IPS-18c (cell line): ENCODE measurements at regions not wholly inside any gene's neighbourhood (a gene's known extent, or its start where the extent isn't known, plus 50 kb on each side); places are given as distances from the start of the nearest gene placed in this dataset.

ENCODE experiments used
- H3K4me3 ChIP-seq: 2 replicates; pipeline ENCODE4 v1.7.0; 2013; ENCODE audit warnings: low read depth, mild to moderate bottlenecking, low read length, moderate library complexity; ENCODE audit not compliant: insufficient read depth
- H3K9me3 ChIP-seq: one replicate; pipeline ENCODE4 v1.6.1; 2013; ENCODE audit warnings: mild to moderate bottlenecking, low read length, moderate library complexity; ENCODE audit not compliant: control insufficient read depth, insufficient read depth

GRCh38 chr1:81703391-81703755 lies 97.4 kb upstream of the ADGRL2 start:
- no peaks in the 10 kb centered on the region for H3K9me3 ChIP-seq
- H3K4me3 ChIP-seq, result no peak overlapping the region

DNA sequence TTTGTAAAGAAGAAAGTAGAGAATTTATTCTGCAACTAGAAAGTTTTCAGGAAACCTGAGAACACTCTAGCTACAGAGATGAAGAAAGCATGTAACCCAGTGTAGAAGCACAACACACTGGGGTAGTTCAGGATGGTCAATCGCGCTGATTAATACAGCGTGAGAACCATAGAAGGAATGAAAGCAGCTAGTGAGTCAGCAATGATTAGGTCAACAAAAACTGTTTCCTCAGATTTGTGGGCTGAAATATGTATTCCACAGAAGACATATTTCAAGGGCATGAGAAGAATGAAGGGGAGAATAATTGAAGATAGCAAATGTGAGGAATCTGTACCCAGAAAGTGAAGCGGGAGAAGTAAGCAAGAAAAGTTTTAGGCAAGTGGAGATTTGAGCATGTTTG lies 97.8 kb upstream of the ADGRL2 start:
- no peaks in the 10 kb centered on the region for H3K9me3 ChIP-seq
- H3K4me3 ChIP-seq, result no peak overlapping the region

DNA sequence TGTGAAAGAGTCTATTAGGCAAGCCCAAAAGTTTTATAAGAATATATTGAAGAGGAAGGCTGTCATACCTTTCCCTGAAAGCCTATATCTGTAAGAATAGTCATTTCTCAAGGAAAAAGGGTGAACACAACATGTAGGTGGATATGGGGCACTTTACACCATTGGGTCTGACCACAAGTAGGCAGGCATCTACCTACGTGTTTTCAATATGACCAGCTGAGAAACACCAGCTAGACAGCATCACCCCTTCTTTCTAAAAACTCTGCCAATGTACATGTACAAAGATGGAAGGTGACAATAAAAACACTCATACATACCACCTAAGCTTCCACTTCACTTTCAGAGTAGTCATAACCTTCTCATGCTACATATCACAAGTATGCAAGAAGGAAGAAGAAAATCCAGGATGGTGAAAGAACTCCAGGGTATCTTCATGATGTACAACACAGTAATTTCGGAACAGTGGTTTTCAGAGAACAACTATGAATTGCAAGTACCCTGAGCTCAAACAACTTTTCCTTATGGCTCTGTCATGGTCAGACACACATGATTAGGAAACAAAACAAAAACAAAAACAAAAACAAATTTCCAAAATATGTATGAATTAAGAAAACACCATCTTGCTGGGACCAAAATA lies 98.5 kb upstream of the ADGRL2 start:
- Histone ChIP-seq H3K9me3 (no peaks in the 10 kb centered on the region), H3K4me3 (no peak overlapping the region)

DNA sequence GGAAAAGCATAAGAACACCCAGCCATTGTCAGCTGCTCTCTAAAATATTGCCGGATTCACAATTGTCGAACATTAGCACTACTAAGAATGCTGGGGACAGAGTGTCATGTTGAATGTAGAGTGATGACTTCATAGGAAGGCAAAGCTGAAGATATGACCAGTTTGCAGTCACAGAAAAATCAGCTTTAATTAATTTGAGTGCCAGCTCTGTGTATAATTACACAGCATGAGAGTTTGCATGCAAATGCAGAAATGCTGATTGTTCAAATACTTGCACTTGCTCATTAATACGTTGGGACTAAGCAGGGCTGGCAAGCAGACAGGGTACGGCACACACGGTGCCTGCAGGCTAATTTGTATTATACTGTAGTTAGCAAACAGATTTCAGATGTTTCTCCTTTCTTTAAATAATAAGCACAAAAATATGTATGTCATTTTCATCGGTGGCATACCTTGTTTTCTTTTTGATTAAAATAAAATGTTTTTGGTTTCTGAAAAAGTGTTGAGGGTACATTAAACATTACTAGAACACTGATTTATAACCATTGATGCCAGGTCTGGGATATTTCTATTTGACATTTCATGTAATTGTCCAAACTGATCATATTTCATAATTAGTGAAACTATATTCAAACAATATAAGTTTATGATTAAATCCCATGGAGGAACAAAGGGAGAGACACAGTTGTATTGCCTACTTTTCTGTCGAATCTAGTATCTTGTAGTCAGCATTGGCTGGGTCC lies 99.8 kb upstream of the ADGRL2 start:
- no peak overlapping the region for H3K4me3 ChIP-seq
- no peaks in the 10 kb centered on the region for H3K9me3 ChIP-seq

- H3K9me3 ChIP-seq, result no peaks in the 10 kb centered on the region
- no peak overlapping the region for H3K4me3 ChIP-seq
Measured at GRCh38 chr1:81699234-81699633, 101.5 kb upstream of the ADGRL2 start.

- H3K4me3 ChIP-seq, result no peak overlapping the region
Measured at GRCh38 chr1:81695741-81696140, 105.0 kb upstream of the ADGRL2 start.

DNA sequence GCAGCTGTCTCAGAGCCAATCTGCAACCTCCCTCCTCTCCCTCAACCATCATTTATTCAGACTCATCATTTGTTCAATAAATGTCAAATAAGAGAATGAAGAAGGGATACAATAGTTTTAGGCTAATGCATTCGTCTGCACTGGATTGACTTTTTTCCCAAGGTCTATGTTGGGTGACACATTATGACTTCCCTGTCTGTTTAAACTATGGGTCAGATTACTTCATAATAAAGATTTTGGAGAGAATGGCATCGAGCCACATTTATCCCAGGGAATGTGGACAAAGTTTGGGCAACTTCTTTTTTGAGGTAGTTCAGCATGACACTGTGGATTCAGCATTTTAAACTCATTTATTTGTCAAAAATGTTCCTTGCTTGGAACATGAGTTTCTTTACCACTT lies 107.4 kb upstream of the ADGRL2 start:
- no peaks in the 10 kb centered on the region for H3K9me3 ChIP-seq
- H3K4me3 ChIP-seq, result no peak overlapping the region

More at GRCh38 chr1:81695741-81696140, 105.0 kb upstream of the ADGRL2 start:
- H3K9me3 ChIP-seq, result no peaks in the 10 kb centered on the region

GRCh38 chr1:81690676-81691453 lies 109.9 kb upstream of the ADGRL2 start:
- H3K9me3 ChIP-seq, result no peaks in the 10 kb centered on the region
- H3K4me3 ChIP-seq, result no peak overlapping the region

DNA sequence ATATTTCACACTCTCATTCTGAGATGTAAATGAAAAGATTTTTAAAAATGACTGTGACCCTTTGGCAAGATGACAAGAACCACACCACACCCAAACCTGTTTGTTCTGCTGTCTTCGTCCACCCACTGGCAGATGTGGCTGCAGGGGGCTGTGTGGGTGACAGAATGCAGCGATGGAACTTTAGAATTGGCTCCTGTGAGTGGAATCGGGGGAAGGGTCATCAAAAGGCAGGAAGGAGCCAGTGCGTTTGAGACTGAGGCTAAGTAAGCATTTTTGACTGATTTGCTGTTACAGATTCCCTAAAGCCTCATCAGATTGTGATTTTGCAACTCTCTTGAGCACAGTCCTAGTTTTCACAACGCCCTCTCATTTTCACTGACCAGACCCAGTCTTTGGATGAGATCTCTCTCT lies 111.2 kb upstream of the ADGRL2 start:
- H3K9me3 ChIP-seq, result no peaks in the 10 kb centered on the region

GRCh38 chr1:81682490-81682889 lies 118.2 kb upstream of the ADGRL2 start:
- Histone ChIP-seq H3K4me3 (no peak overlapping the region), H3K9me3 (no peaks in the 10 kb centered on the region)

More for the DNA sequence above, 111.2 kb upstream of the ADGRL2 start:
- no peak overlapping the region for H3K4me3 ChIP-seq

DNA sequence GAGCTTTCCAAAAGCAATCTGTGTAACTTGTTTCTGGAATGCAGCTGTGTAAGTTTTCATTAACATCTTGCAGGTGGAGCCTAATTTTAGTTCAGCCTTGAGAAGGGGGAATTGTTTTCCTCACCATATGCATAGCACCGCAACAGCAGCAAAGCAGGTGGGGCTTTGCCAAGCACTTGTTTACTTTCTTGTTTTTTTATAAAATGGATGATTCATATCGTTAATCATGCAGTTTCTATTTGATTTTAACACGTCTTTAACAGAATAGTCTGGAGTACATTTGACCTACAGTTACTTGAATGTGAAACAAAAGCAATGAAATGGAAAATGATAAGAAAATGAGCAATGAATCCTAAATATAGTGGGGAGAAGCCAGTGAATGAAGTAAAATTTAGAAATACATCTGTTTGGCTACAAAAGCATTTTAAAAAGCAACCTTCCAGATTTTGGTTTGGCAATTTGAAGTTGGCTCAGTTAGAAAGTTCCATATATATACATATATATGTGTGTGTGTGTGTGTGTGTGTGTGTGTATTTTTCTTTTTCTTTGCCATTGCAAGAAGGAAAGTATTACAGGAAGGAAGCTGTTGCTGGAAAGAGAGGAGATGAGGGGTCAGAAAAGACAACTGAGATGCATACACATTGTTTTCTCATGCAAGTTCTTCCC lies 119.0 kb upstream of the ADGRL2 start:
- Histone ChIP-seq H3K9me3 (no peaks in the 10 kb centered on the region), H3K4me3 (no peak overlapping the region)

DNA sequence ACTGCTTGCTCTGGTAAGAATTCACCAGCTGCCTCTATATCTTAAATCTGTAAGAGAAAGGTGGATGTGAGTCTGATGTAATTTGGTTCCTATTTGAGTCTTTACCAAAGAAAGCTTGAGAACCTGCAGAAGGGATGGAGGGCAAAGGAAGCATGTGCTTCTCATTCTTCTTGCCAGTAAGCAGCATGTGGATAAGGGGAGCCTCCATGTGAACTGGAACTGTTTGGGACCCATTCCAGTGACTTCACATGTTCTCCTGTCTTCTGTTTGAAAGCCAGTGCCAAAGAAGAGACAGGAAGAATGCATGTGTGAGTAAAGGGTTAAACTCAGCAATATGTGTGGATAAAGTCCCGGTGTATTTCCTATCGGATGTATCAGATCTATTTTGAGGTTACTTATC lies 119.6 kb upstream of the ADGRL2 start:
- no peaks in the 10 kb centered on the region for H3K9me3 ChIP-seq
- no peak overlapping the region for H3K4me3 ChIP-seq

GRCh38 chr1:81679942-81680341 lies 120.8 kb upstream of the ADGRL2 start:
- H3K4me3 ChIP-seq, result no peak overlapping the region
- no peaks in the 10 kb centered on the region for H3K9me3 ChIP-seq

DNA sequence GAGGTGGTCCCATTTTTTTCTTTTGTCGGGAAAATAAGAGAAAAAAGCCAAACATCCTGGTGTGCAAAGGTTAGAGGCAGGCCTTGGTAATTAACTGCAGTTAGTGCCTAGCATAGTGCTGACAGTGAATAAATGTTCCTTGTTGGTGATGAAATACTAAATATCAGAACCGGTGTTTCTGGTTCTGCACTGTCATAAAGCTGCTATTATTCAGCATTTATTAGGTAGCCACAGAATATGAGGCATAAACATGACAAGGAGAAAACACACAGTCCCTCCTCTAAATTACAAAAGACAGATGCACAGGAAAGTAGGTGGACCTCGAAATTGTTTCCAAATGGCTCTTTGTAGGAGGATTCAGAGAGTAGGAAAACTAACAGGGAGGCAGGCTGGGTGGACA lies 122.0 kb upstream of the ADGRL2 start:
- Histone ChIP-seq H3K9me3 (no peaks in the 10 kb centered on the region), H3K4me3 (no peak overlapping the region)

DNA sequence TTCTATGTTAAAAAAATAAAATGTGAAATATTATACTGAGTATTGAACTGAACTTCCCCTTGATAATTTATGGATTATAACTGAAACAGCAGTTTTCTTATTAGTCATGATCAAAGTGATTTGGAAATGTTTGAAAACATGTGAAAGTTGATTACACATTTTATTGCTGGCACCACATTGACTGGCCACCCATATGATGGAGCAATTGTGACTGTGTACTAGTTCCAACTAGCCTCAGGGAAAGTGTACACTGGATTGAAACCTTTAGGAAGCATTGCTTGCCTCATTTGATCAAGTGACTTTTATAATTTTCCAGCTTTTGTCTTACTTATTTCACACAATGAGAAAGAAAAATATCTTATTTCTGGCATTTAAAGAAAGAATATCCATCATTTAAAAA lies 128.0 kb upstream of the ADGRL2 start:
- Histone ChIP-seq H3K4me3 (no peak overlapping the region), H3K9me3 (no peaks in the 10 kb centered on the region)

DNA sequence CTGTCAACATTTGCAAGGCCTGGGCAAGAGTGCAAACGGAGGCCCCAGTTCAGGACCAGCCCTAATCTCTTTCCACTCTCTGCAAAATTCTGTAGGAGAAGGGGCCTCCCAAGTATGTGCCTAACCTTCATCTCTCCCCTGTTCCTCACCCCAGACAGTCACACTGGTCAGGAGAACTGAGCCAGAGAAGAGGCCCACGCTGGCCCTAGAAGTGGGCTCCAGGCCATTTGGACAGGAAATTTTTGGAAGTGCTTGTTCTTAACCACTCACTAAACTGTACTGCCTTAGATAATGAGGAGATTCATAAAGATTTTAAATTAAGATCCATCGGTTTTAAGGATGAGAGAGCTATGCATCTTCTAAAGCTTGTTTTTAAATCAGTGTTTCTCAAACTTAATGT lies 129.7 kb upstream of the ADGRL2 start:
- Histone ChIP-seq H3K9me3 (no peaks in the 10 kb centered on the region), H3K4me3 (no peak overlapping the region)

GRCh38 chr1:81670286-81670685 lies 130.4 kb upstream of the ADGRL2 start:
- Histone ChIP-seq H3K9me3 (no peaks in the 10 kb centered on the region), H3K4me3 (no peak overlapping the region)

DNA sequence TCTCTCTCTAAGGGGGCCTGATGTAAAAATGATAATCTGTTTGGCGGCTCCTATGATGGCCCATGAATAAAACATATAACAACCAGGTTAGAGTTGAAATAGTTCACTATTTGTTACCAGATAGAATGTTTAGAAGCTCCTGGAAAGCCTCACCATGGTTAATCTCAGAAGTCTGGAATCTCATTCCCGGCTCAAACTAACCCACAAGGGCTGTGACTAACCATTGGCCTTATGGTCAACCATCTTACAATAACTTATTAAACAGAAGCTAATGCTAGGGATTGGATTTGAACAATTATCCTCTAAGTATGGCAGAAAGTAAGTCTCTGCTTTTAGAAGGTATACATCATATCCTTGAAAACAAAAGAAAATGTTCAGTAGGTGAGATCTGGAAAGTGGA lies 134.1 kb upstream of the ADGRL2 start:
- Histone ChIP-seq H3K4me3 (no peak overlapping the region), H3K9me3 (no peaks in the 10 kb centered on the region)
